NT2/D1 (cell line): ENCODE measurements at regions not wholly inside any gene's neighbourhood (a gene's known extent, or its start where the extent isn't known, plus 50 kb on each side); places are given as distances from the start of the nearest gene placed in this dataset.
"Not testable (repeated sequence)": the region's sequence is repeated elsewhere in the genome, so short reads cannot be mapped to it uniquely, and the experiment has no call there.

Source experiments
- DNase-seq: peaks from one replicate; pipeline ENCODE4 v3.0.0-alpha.2; 2011; ENCODE audit warnings: low read depth, low spot score
- H3K27me3 ChIP-seq: 2 replicates; pipeline ENCODE4 v1.6.0; 2011; ENCODE audit warnings: mild to moderate bottlenecking; ENCODE audit not compliant: insufficient read length, insufficient read depth
- H3K36me3 ChIP-seq: 2 replicates; pipeline ENCODE4 v1.6.1; 2011; ENCODE audit warnings: mild to moderate bottlenecking, low read length, mixed read lengths; ENCODE audit not compliant: insufficient read depth, insufficient read length
- H3K4me1 ChIP-seq: 2 replicates; pipeline ENCODE4 v1.5.1; 2011; ENCODE audit not compliant: insufficient read depth, insufficient read length
- H3K4me3 ChIP-seq: 2 replicates; pipeline ENCODE4 v1.5.1; 2011; ENCODE audit warnings: low read depth; ENCODE audit not compliant: insufficient read length
- H3K9ac ChIP-seq: 2 replicates; pipeline ENCODE4 v1.6.0; 2011; ENCODE audit warnings: low read depth; ENCODE audit not compliant: insufficient read length
- H3K9me3 ChIP-seq: 2 replicates; pipeline ENCODE4 v1.5.1; 2011; ENCODE audit warnings: mild to moderate bottlenecking, low read length; ENCODE audit not compliant: insufficient read depth
- SUZ12 ChIP-seq: IDR thresholded peaks from 2 replicates; pipeline ENCODE4 v1.6.1; 2011; ENCODE audit not compliant: insufficient read length, insufficient read depth; ENCODE audit errors: extremely low read depth
- YY1 ChIP-seq: IDR thresholded peaks from 2 replicates; pipeline ENCODE4 v1.6.1; 2011; ENCODE audit not compliant: insufficient read length, insufficient read depth
- ZNF274 ChIP-seq: IDR thresholded peaks from 2 replicates; pipeline ENCODE4 v1.6.1; 2011; ENCODE audit warnings: mild to moderate bottlenecking, low read depth, low read length

DNA sequence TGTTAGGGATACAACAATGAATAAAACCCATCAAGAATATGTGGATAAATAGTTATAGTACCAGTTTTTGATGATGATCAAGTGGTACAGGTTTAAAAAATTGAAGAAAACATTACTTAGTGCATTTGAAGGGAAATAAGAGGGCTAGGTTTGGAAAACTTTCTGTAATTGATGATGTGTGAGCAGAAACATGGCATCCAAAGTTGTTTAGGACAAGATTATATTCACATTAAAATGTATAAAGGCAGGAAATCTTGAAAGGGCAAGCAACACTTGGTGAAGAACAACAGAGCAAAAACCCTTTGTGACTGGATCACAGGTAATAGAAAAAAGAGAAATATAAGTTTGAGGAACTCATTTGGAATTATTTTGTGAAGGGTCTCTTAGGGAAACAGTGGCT lies 572.3 kb upstream of the RAG2 start:
- Histone ChIP-seq H3K4me1 (no peaks in the 10 kb centered on the region), H3K27me3 (no peaks in the 10 kb centered on the region), H3K9me3 (no peaks in the 10 kb centered on the region), H3K9ac (no peak overlapping the region), H3K36me3 (no peaks in the 10 kb centered on the region), H3K4me3 (no peak overlapping the region)
- DNase-seq = no peak
- TF ChIP-seq ZNF274 (no peak), SUZ12 (no peak), YY1 (no peak)

DNA sequence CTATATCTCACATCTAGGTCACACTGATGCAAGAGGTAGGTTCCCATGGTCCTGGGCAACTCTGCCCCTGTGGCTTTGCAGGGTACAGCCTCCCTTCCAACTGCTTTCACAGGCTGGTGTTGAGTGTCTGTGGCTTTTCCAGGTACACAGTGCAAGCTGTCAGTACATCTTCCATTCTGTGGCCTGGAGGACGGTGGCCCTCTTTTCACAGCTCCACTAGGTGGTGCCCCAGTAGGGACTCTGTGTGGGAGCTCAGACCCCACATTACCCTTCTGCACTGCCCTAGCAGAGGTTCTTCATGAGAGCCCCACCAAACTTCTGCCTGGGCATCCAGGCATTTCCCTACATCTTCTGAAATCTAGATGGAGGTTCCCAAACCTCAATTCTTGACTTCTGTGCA lies 547.4 kb upstream of the RAG2 start:
- H3K9me3 ChIP-seq, DNase-seq, H3K36me3 ChIP-seq, H3K27me3 ChIP-seq, H3K4me3 ChIP-seq, H3K9ac ChIP-seq, H3K4me1 ChIP-seq: not testable (repeated sequence)

DNA sequence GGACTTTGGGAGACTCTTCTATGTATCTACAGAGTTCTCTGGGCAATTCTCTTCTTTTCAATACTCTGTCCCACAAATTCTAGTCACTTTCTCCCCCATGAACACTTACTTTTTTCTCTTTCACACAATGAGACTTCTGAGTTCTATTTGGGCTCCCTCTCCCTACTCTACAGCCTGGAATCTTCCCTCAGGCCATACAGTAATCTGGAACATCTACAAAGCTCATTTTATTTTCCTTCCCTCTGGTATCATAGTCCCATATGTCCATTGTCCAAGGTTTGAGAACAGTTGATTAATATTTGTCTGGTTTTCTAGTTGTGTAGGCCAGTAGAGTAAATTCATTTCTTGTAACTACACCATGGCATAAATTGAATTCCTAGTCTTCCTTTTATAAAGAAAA lies 544.6 kb upstream of the RAG2 start:
- TF ChIP-seq ZNF274 (no peak), YY1 (no peak)
- Histone ChIP-seq H3K36me3 (no peaks in the 10 kb centered on the region), H3K27me3 (no peaks in the 10 kb centered on the region), H3K4me1 (no peaks in the 10 kb centered on the region), H3K9ac (no peak overlapping the region), H3K9me3 (no peaks in the 10 kb centered on the region), H3K4me3 (no peak overlapping the region)
- no peak for DNase-seq

DNA sequence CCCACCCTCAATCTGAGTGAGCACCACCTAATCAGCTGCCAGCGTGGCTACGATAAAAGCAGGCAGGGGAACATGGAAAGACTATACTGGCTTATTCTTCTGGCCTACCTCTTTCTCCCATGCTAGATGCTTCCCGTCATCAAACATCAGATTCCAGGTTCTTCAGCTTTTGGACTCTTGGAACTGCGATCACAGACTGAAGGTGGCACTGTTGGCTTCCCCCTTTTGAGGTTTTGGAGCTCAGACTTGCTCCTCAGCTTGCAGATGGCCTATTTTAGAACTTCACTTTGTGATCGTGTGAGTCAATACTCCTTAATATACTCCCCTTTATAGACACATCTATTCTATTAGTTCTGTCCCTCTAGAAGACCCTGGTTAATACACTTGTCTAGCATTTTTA lies 543.7 kb upstream of the RAG2 start:
- Histone ChIP-seq H3K36me3 (no peaks in the 10 kb centered on the region), H3K9ac (no peak overlapping the region), H3K4me1 (no peaks in the 10 kb centered on the region), H3K9me3 (no peaks in the 10 kb centered on the region), H3K4me3 (no peak overlapping the region), H3K27me3 (no peaks in the 10 kb centered on the region)
- DNase-seq = no peak
- no peak for TF ChIP-seq ZNF274
- TF ChIP-seq SUZ12 = no peak
- no peak for TF ChIP-seq YY1

DNA sequence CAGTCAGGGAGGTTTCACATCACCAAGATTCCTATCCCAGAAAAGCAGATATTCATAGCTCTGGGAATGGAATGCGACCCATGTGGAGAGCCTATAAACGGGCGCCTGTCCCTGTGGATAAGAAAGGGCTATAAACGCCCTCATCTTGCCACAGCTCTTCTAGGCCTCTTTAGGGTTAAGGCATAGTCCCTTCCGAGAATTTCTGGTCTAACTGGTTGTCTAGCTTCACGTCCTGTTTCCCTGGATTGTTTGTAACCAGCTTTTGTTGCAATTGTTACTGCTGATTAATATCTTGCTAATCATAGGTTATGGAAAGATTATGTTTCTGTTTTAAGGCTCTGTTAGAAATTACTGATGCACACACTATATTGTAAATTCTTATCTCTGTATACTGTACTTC lies 537.6 kb upstream of the RAG2 start:
- not testable (repeated sequence) for H3K4me1 ChIP-seq, H3K9me3 ChIP-seq, H3K9ac ChIP-seq, H3K36me3 ChIP-seq, H3K27me3 ChIP-seq, H3K4me3 ChIP-seq, DNase-seq

DNA sequence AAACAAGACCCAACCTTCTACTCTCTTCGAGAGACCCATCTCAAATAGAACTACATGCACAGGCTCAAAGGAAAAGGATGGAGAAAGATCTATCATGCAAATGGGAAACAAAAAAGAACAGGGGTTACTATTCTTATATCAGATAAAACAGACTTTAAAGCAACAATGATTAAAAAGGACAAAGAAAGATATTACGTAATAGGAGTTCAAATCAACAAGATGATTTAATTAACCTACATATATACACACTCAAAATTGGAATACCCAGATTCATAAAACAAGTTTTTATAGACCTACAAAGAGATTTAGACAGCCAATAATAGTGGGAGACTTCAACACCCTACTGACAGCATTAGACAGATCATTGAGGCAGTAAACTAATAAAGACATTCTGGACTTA lies 536.6 kb upstream of the RAG2 start:
- TF ChIP-seq SUZ12 = no peak
- no peaks in the 10 kb centered on the region for H3K27me3 ChIP-seq
- H3K4me3 ChIP-seq = no peak overlapping the region
- no peak for DNase-seq
- no peaks in the 10 kb centered on the region for H3K36me3 ChIP-seq
- no peaks in the 10 kb centered on the region for H3K9me3 ChIP-seq
- H3K4me1 ChIP-seq = no peaks in the 10 kb centered on the region
- no peak overlapping the region for H3K9ac ChIP-seq

DNA sequence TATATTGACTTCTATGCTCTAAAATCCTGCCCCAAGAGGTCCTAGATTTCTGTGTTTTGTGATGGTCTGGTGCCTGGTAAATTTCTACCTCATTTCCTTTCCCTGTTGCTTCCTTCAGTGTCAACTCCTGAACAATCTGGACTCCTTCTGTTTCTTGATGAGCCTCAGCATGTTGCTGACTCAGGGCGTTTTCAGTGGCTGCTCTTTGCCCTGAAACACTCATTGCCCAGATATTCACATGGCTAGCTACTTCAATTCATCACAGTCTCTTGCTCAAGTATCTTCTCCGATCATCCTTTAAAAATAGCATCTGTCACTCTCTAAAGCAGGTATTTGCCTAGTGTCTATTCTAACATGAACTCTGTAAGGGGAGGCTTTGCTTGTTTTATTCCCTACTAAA lies 526.3 kb upstream of the RAG2 start:
- Histone ChIP-seq H3K4me3 (no peak overlapping the region), H3K9ac (no peak overlapping the region), H3K4me1 (no peaks in the 10 kb centered on the region), H3K36me3 (no peaks in the 10 kb centered on the region), H3K9me3 (peaks cover 7% of the 10 kb centered on the region; the same call in 1 of the 2 replicates), H3K27me3 (no peaks in the 10 kb centered on the region)
- no peak for DNase-seq
- TF ChIP-seq SUZ12 (no peak), YY1 (no peak), ZNF274 (no peak)

DNA sequence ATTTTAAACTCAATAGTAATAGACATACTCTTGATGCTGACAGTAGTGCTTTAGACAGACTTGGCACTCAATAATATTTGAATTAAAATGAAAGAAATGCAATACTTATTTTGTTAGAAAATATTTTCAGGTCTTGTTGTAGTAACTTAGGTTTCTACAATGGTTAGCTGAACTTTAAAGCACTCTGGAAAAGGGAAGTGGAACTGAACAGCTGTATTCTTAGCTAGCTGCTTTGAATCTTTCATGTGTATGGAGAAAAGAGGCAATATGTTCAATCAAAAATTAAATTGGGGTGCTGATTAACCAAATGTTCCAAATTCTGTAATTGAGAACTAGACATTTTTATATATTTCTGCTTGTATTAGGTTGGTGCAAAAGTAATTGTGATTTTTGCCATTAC lies 517.9 kb upstream of the RAG2 start:
- Histone ChIP-seq H3K9ac (no peak overlapping the region), H3K4me1 (no peaks in the 10 kb centered on the region), H3K36me3 (no peaks in the 10 kb centered on the region), H3K4me3 (no peak overlapping the region), H3K9me3 (no peaks in the 10 kb centered on the region), H3K27me3 (no peaks in the 10 kb centered on the region)
- TF ChIP-seq ZNF274 (no peak), SUZ12 (no peak), YY1 (no peak)
- no peak for DNase-seq
